IMR-90 (cell line): ENCODE measurements at regions not wholly inside any gene's neighbourhood (a gene's known extent, or its start where the extent isn't known, plus 50 kb on each side); places are given as distances from the start of the nearest gene placed in this dataset.

Source experiments
- ATAC-seq: fragments of 200-7000 bp; cut with Tn5 transposase; 2 replicates; pipeline ENCODE4 v1.9.1; 2020; ENCODE audit warnings: low read depth, mild to moderate bottlenecking, moderate library complexity
- BruUV-seq: library from RNA; stranded (reverse); fragments of 400-500 nt; replicated peaks from 2 replicates; lab custom pipeline; 2021; lab: Mats Ljungman, UMichigan
- CTCF ChIA-PET: fragments of 300-600 bp; formaldehyde crosslinking; extraction: SDS; loops from one replicate; lab custom pipeline; 2021; ENCODE audit warnings: antibody characterized with exemption; lab: Yijun Ruan, JAX
- POLR2A ChIA-PET: fragments of 300-600 bp; sonication (Branson Sonifier 250); formaldehyde crosslinking; loops from one replicate; lab custom pipeline; 2022; ENCODE audit warnings: antibody characterized with exemption; ENCODE audit not compliant: unreplicated experiment; lab: Charles Lee
- DNase-seq: peaks from one replicate; pipeline ENCODE4 v3.0.0; 2013
- H2AFZ ChIP-seq: replicated peaks from 2 replicates; pipeline ENCODE3; 2013; ENCODE audit warnings: low read length, mild to moderate bottlenecking; ENCODE audit not compliant: poor library complexity
- H2AK5ac ChIP-seq: 2 replicates; pipeline ENCODE4 v1.6.1; 2013; ENCODE audit warnings: low read depth, low read length, inconsistent platforms
- H2AK9ac ChIP-seq: replicated peaks from 2 replicates; pipeline ENCODE3; 2013; ENCODE audit warnings: mild to moderate bottlenecking, low read depth, low read length, moderate library complexity; ENCODE audit not compliant: poor library complexity
- H2BK120ac ChIP-seq: 2 replicates; pipeline ENCODE4 v1.6.1; 2013; ENCODE audit warnings: low read depth, low read length, inconsistent platforms
- H2BK15ac ChIP-seq: 3 replicates; pipeline ENCODE4 v1.6.1; 2013; ENCODE audit warnings: low read depth, low read length, inconsistent platforms
- H2BK20ac ChIP-seq: 2 replicates; pipeline ENCODE4 v1.6.1; 2013; ENCODE audit warnings: low read depth, mild to moderate bottlenecking, inconsistent platforms, low read length, moderate library complexity
- H2BK5ac ChIP-seq: 2 replicates; pipeline ENCODE4 v1.6.1; 2013; ENCODE audit warnings: mild to moderate bottlenecking, low read depth, low read length, inconsistent platforms; ENCODE audit not compliant: poor library complexity, severe bottlenecking
- H3K14ac ChIP-seq: replicated peaks from 2 replicates; pipeline ENCODE4 v1.6.1; 2013; ENCODE audit warnings: low read depth, low read length, inconsistent platforms
- H3K18ac ChIP-seq: 2 replicates; pipeline ENCODE4 v1.6.1; 2013; ENCODE audit warnings: low read depth, low read length, control low read depth
- H3K23ac ChIP-seq: 2 replicates; pipeline ENCODE4 v1.6.1; 2013; ENCODE audit warnings: low read depth, low read length, inconsistent platforms
- H3K27ac ChIP-seq: 2 replicates; pipeline ENCODE4 v1.5.1; 2013; ENCODE audit warnings: mild to moderate bottlenecking, control low read depth, low read length; ENCODE audit not compliant: insufficient read depth
- H3K27me3 ChIP-seq: 2 replicates; pipeline ENCODE4 v1.6.1; 2013; ENCODE audit warnings: low read length; ENCODE audit not compliant: control insufficient read depth, insufficient read depth
- H3K36me3 ChIP-seq: 2 replicates; pipeline ENCODE4 v1.6.1; 2013; ENCODE audit warnings: low read length, mixed read lengths; ENCODE audit not compliant: control insufficient read depth, insufficient read depth
- H3K4ac ChIP-seq: 2 replicates; pipeline ENCODE4 v1.6.1; 2013; ENCODE audit warnings: low read depth, low read length, inconsistent platforms
- H3K4me1 ChIP-seq: 2 replicates; pipeline ENCODE4 v1.6.1; 2013; ENCODE audit warnings: low read length, mixed read lengths; ENCODE audit not compliant: control insufficient read depth, insufficient read depth
- H3K4me2 ChIP-seq: 2 replicates; pipeline ENCODE4 v1.6.1; 2013; ENCODE audit warnings: low read depth, mild to moderate bottlenecking, control low read depth, low read length, moderate library complexity
- H3K4me3 ChIP-seq: 2 replicates; pipeline ENCODE4 v1.5.1; 2013; ENCODE audit warnings: low read depth, mild to moderate bottlenecking, control low read depth, low read length, moderate library complexity; ENCODE audit not compliant: insufficient read depth
- H3K56ac ChIP-seq: 2 replicates; pipeline ENCODE4 v1.6.1; 2013; ENCODE audit warnings: low read length, inconsistent platforms; ENCODE audit not compliant: insufficient read depth; ENCODE audit errors: extremely low read depth
- H3K79me1 ChIP-seq, 2 experiments: 2 replicates each; pipeline ENCODE4 v1.6.1; 2013; ENCODE audit warnings: low read length in 2 of 2, inconsistent platforms in 1 of 2, low read depth in 1 of 2
- H3K9ac ChIP-seq: 2 replicates; pipeline ENCODE4 v1.6.1; 2013; ENCODE audit warnings: low read depth, low read length, control low read depth
- H3K9me1 ChIP-seq: 2 replicates; pipeline ENCODE4 v1.6.1; 2013; ENCODE audit warnings: low read length, inconsistent platforms; ENCODE audit not compliant: insufficient read depth
- H3K9me3 ChIP-seq: 2 replicates; pipeline ENCODE4 v1.6.1; 2013; ENCODE audit warnings: low read length; ENCODE audit not compliant: control insufficient read depth, insufficient read depth
- H4K20me1 ChIP-seq: 2 replicates; pipeline ENCODE4 v1.6.1; 2013; ENCODE audit warnings: low read length, inconsistent platforms; ENCODE audit not compliant: insufficient read depth
- H4K5ac ChIP-seq: 2 replicates; pipeline ENCODE4 v1.6.1; 2013; ENCODE audit warnings: mild to moderate bottlenecking, low read depth, low read length, control low read depth
- H4K8ac ChIP-seq, 2 experiments: 2 replicates each; pipeline ENCODE4 v1.6.1; 2013; ENCODE audit warnings: low read depth in 2 of 2, low read length in 2 of 2, control low read depth in 1 of 2, inconsistent platforms in 1 of 2
- H4K91ac ChIP-seq: 2 replicates; pipeline ENCODE4 v1.6.1; 2013; ENCODE audit warnings: low read depth, low read length, inconsistent platforms; ENCODE audit not compliant: insufficient read depth
- CHD1 ChIP-seq: IDR thresholded peaks from 2 replicates; pipeline ENCODE4 v1.6.1; 2012; ENCODE audit warnings: low read depth, low read length, improper control_type of control experiment
- ELK1 ChIP-seq: fragments of 150-350 bp; IDR thresholded peaks from 2 replicates; pipeline ENCODE4 v1.6.1; 2016; ENCODE audit warnings: low read depth, mild to moderate bottlenecking, low read length, moderate library complexity, borderline replicate concordance
- MXI1 ChIP-seq: IDR thresholded peaks from 2 replicates; pipeline ENCODE4 v1.6.1; 2012; ENCODE audit warnings: low read depth, mild to moderate bottlenecking, low read length, moderate library complexity, borderline replicate concordance
- NFE2L2 ChIP-seq: fragments of 150-350 bp; IDR thresholded peaks from 2 replicates; pipeline ENCODE4 v1.6.1; 2016; ENCODE audit warnings: low read depth, mild to moderate bottlenecking, low read length
- USF2 ChIP-seq: fragments of 150-350 bp; IDR thresholded peaks from 2 replicates; pipeline ENCODE4 v1.6.1; 2017; ENCODE audit warnings: mild to moderate bottlenecking, antibody characterized with exemption, low read length, low read depth
- WGBS, 2 experiments: methylation state at CpG; one replicate each; pipeline versions ENCODE4 v1.1.5 to v1.1.7; 2013; ENCODE audit warnings: missing lambda C conversion rate in 2 of 2; ENCODE audit not compliant: insufficient read length in 1 of 2; ENCODE audit errors: extremely low coverage in 2 of 2; 5-methylcytosine and 5-hydroxymethylcytosine counted together
- dilution Hi-C: fragments of 300-500 bp; cut with HindIII; formaldehyde crosslinking; loops from one replicate; pipeline ENCODE4 v1.14.3; 2018; ENCODE audit warnings: low sequenced_read_pairs; ENCODE audit not compliant: unreplicated experiment
- in situ Hi-C: fragments of 300-500 bp; cut with MboI; formaldehyde crosslinking; loops from 3 replicates; pipeline ENCODE4 v1.14.3; 2019; ENCODE audit warnings: low sequenced_read_pairs, inconsistent platforms, mixed read lengths
- intact Hi-C: fragments of 100-400 bp; cut with micrococcal nuclease; formaldehyde crosslinking; loops from 2 replicates; pipeline ENCODE4 v1.10.0; 2022

- Histone ChIP-seq H4K5ac (no peak overlapping the region), H2AK9ac (no peak overlapping the region), H3K4me3 (no peak overlapping the region), H3K4me2 (no peak overlapping the region), H4K91ac (no peak overlapping the region), H4K20me1 (no peaks in the 10 kb centered on the region), H4K8ac (no peak overlapping the region), H3K14ac (no peak overlapping the region), H2BK20ac (no peak overlapping the region), H3K56ac (no peak overlapping the region), H3K4me1 (no peaks in the 10 kb centered on the region), H3K9me3 (peaks cover 3% of the 10 kb centered on the region; the same call in 1 of the 2 replicates), H3K27ac (no peak overlapping the region), H3K27me3 (no peaks in the 10 kb centered on the region; the same call in 1 of the 2 replicates), H3K23ac (no peak overlapping the region), H3K9me1 (no peaks in the 10 kb centered on the region), H3K4ac (no peak overlapping the region), H2AK5ac (no peak overlapping the region), H2BK15ac (no peak overlapping the region), H3K18ac (no peak overlapping the region), H2AFZ (no peak overlapping the region), H2BK120ac (no peak overlapping the region), H2BK5ac (no peak overlapping the region), H3K36me3 (no peaks in the 10 kb centered on the region), H3K9ac (no peak overlapping the region), H3K79me1 (no peaks in the 10 kb centered on the region)
- ChIA-PET CTCF (no interaction called here), POLR2A (no interaction called here)
- no peak for TF ChIP-seq ELK1
- TF ChIP-seq USF2 = no peak
- TF ChIP-seq NFE2L2 = no peak
- TF ChIP-seq CHD1 = no peak
- no peak for TF ChIP-seq MXI1
- intact Hi-C loops = no loop called here
- ATAC-seq (no peak), DNase-seq (no peak)
- in situ Hi-C loops = no loop called here
- no CpG with 5 or more reads among the region's 2 CpGs for WGBS, 2 experiments
- dilution Hi-C loops = no loop called here
- BruUV-seq = no TSS peak
Observed at GRCh38 chr5:174364676-174365075, 319.2 kb downstream of the NSG2 start.
